DOHH2 (cell line): ENCODE measurements at regions not wholly inside any gene's neighbourhood (a gene's known extent, or its start where the extent isn't known, plus 50 kb on each side); places are given as distances from the start of the nearest gene placed in this dataset.

Experiments used
- CTCF ChIP-seq: fragments of 200-600 bp; sonication (generic); IDR thresholded peaks from one replicate; pipeline ENCODE4 v1.5.1; 2014; ENCODE audit warnings: antibody characterized with exemption, mild to moderate bottlenecking, low read depth, low read length; ENCODE audit not compliant: poor library complexity, severe bottlenecking
- EZH2phosphoT487 ChIP-seq: fragments of 200-600 bp; sonication (generic); IDR thresholded peaks from 2 replicates; pipeline ENCODE4 v1.6.1; 2017; ENCODE audit warnings: borderline replicate concordance, mild to moderate bottlenecking, antibody characterized with exemption, low read length, moderate library complexity, mixed read lengths

GRCh38 chr2:125216321-125216720, 1191.2 kb downstream of the CNTNAP5 start:
- no peak for TF ChIP-seq CTCF
- no peak for TF ChIP-seq EZH2phosphoT487
